ENCODE measurements at regions not wholly inside any gene's neighbourhood (a gene's known extent, or its start where the extent isn't known, plus 50 kb on each side); places are given as distances from the start of the nearest gene placed in this dataset.

DNA sequence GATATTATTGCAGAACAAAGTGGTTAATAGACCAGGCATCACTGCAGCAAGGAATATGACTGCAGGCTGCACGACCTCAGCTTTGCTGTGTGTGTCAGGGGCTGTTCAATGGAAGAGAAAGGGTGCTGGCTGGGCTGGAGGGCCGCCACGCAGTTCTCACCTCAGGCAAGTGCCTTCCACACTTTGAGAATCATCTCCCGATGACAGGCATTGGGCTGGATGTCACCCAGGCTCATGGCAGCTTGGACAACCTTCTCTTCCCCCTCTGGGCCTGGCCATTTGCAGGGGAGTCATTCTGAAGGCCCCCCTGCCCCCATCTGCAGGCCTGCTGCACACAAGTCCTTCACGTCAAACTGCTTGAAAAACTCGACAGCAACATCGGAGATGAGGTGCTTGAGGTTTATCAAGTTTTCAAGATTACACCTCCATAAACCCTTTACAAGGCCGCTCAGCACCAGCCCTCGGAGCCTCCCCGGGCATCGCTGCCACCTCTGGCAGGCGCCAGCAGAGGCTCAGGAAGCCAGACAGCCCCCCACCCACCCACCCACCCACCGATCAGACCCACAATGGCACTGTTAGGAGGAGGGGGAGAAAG is 165.9 kb upstream of the GSC start:
- Mint-ChIP-seq H3K27ac (ENCODE audit: unreplicated experiment) (no peak overlapping the region), H3K9me3 (ENCODE audit: unreplicated experiment) (no peaks in the 10 kb centered on the region), H3K4me3 (ENCODE audit: unreplicated experiment) (no peak overlapping the region), H3K36me3 (ENCODE audit: unreplicated experiment) (no peaks in the 10 kb centered on the region), H3K27me3 (ENCODE audit: unreplicated experiment) (peaks cover 17% of the 10 kb centered on the region), H3K4me1 (ENCODE audit: unreplicated experiment) (peaks cover 3% of the 10 kb centered on the region)
- TF ChIP-seq, protein P1, sequence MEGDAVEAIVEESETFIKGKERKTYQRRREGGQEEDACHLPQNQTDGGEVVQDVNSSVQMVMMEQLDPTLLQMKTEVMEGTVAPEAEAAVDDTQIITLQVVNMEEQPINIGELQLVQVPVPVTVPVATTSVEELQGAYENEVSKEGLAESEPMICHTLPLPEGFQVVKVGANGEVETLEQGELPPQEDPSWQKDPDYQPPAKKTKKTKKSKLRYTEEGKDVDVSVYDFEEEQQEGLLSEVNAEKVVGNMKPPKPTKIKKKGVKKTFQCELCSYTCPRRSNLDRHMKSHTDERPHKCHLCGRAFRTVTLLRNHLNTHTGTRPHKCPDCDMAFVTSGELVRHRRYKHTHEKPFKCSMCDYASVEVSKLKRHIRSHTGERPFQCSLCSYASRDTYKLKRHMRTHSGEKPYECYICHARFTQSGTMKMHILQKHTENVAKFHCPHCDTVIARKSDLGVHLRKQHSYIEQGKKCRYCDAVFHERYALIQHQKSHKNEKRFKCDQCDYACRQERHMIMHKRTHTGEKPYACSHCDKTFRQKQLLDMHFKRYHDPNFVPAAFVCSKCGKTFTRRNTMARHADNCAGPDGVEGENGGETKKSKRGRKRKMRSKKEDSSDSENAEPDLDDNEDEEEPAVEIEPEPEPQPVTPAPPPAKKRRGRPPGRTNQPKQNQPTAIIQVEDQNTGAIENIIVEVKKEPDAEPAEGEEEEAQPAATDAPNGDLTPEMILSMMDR (IDR thresholded peaks at IDR 0.05): no peak
- DNase-seq (ENCODE audit: extremely low spot score, unreplicated experiment): no peak

DNA sequence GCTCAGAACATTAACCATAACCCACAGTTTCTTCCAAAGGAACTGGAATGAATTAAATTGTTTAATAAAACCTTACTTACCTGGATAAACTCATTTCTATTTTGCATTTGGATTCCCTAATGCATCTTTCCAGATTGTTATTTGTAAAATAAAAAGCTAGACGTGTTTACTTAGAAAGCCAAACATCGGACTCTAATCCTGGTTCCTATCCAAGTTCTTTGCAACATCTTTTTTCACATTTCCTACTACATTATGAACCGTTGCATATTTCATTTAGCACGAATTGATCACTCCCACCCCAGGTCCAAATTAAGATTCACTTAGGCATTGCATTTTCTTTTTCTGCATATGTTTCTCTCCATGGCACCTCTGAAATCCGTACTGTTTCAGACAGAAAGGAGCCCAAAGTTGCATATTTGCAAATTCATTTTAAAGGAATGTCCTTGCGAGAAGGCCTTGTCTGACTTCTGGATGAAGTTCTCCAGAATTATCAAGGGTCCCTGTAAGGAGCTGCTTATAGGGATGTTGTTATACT is 164.4 kb upstream of the GSC start:
- peaks cover 17% of the 10 kb centered on the region for H3K27me3 Mint-ChIP-seq (ENCODE audit: unreplicated experiment)
- H3K4me1 Mint-ChIP-seq (ENCODE audit: unreplicated experiment): peaks cover 3% of the 10 kb centered on the region
- H3K27ac Mint-ChIP-seq (ENCODE audit: unreplicated experiment): no peak overlapping the region
- H3K4me3 Mint-ChIP-seq (ENCODE audit: unreplicated experiment): no peak overlapping the region
- H3K36me3 Mint-ChIP-seq (ENCODE audit: unreplicated experiment): no peaks in the 10 kb centered on the region
- TF ChIP-seq, protein P1 (IDR thresholded peaks at IDR 0.05): no peak
- DNase-seq (ENCODE audit: extremely low spot score, unreplicated experiment): no peak
- H3K9me3 Mint-ChIP-seq (ENCODE audit: unreplicated experiment): no peaks in the 10 kb centered on the region

DNA sequence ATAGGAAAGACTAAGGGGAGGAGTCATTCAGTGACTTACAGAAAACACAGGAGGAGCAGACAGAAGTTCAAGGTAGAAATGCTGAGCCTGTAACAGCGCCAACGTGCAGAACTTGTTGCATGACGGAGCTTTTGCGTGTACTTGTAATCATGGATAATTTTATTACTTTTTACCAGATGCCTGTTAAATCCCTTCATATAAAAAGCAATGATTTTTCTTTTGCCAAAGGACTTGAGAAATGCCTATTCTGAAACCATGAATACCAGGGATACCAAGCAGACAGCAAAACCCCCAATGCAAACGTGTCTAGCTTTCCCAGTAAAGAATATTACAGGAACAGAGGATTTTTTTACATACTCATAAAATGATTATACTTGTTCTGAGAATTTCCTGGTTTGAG is 163.6 kb upstream of the GSC start:
- TF ChIP-seq, protein P1 (IDR thresholded peaks at IDR 0.05): no peak
- Mint-ChIP-seq H3K36me3 (ENCODE audit: unreplicated experiment) (no peaks in the 10 kb centered on the region), H3K27ac (ENCODE audit: unreplicated experiment) (no peak overlapping the region), H3K9me3 (ENCODE audit: unreplicated experiment) (no peaks in the 10 kb centered on the region), H3K4me3 (ENCODE audit: unreplicated experiment) (no peak overlapping the region), H3K4me1 (ENCODE audit: unreplicated experiment) (peaks cover 3% of the 10 kb centered on the region), H3K27me3 (ENCODE audit: unreplicated experiment) (peaks cover 17% of the 10 kb centered on the region)
- DNase-seq (ENCODE audit: extremely low spot score, unreplicated experiment): no peak

DNA sequence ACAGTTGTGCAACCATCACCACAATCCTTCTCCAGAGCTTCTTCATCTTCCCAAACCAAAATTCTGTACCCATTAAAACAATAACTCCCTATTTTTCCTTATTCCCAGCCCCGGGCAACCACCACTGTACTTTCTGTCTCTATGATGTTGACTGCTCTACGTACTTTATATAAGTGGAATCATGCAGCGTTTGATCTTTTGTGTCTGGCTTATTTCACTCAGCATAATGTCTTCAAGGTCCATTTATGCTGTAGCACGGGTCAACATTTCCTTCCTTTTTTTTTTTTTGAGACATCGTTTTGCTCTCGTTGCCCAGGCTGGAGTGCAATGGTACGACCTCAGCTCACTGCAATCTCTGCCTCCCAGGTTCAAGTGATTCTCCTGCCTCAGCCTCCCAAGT is 162.7 kb upstream of the GSC start:
- no peaks in the 10 kb centered on the region for H3K36me3 Mint-ChIP-seq (ENCODE audit: unreplicated experiment)
- no peaks in the 10 kb centered on the region for H3K9me3 Mint-ChIP-seq (ENCODE audit: unreplicated experiment)
- H3K27ac Mint-ChIP-seq (ENCODE audit: unreplicated experiment): no peak overlapping the region
- TF ChIP-seq, protein P1 (IDR thresholded peaks at IDR 0.05): no peak
- H3K4me1 Mint-ChIP-seq (ENCODE audit: unreplicated experiment): peaks cover 3% of the 10 kb centered on the region
- H3K4me3 Mint-ChIP-seq (ENCODE audit: unreplicated experiment): no peak overlapping the region
- peaks cover 17% of the 10 kb centered on the region for H3K27me3 Mint-ChIP-seq (ENCODE audit: unreplicated experiment)
- DNase-seq (ENCODE audit: extremely low spot score, unreplicated experiment): no peak

DNA sequence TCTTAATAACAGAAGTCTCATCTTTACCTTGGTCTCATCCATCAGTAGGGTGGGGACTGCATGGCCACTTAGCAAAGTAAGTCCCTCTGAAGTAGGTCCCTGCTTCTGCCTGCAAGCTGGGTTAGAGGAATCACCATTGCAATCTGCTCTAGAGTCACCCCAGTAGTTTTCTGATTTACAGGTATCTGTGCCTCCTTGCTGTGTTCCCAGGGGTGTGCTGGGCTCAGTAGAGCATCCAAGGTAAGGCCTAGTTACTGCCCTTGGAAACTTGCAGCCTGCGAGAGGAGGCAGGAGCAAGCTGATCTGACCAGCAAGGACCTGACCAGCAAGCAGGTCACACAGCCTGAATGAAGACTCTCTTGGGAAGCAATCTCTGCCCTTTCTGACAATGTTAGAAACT is 160.8 kb upstream of the GSC start:
- Mint-ChIP-seq H3K27ac (ENCODE audit: unreplicated experiment) (no peak overlapping the region), H3K4me1 (ENCODE audit: unreplicated experiment) (peaks cover 2% of the 10 kb centered on the region), H3K9me3 (ENCODE audit: unreplicated experiment) (no peaks in the 10 kb centered on the region), H3K4me3 (ENCODE audit: unreplicated experiment) (no peak overlapping the region), H3K27me3 (ENCODE audit: unreplicated experiment) (peaks cover 17% of the 10 kb centered on the region), H3K36me3 (ENCODE audit: unreplicated experiment) (no peaks in the 10 kb centered on the region)
- no peak for DNase-seq (ENCODE audit: extremely low spot score, unreplicated experiment)
- TF ChIP-seq, protein P1 (IDR thresholded peaks at IDR 0.05): no peak
